K562 (cell line): ENCODE measurements at regions not wholly inside any gene's neighbourhood (a gene's known extent, or its start where the extent isn't known, plus 50 kb on each side); places are given as distances from the start of the nearest gene placed in this dataset.

Experiments
- ELK1 ChIP-seq: sonication (generic); formaldehyde crosslinking; IDR thresholded peaks from 2 replicates; pipeline ENCODE4 v1.8.1; 2022; ENCODE audit warnings: missing genetic modification reagents
- ESRRA ChIP-seq: fragments of 450-650 bp; IDR thresholded peaks from 2 replicates; pipeline ENCODE4 v1.6.1; 2014; ENCODE audit warnings: low read depth, mild to moderate bottlenecking, moderate library complexity, borderline replicate concordance
- EZH2 ChIP-seq: IDR thresholded peaks from 2 replicates; pipeline ENCODE4 v1.6.1; 2012; ENCODE audit warnings: low read depth, mild to moderate bottlenecking, inconsistent platforms, low read length, borderline replicate concordance
- GATAD2A ChIP-seq: fragments of 450-650 bp; IDR thresholded peaks from 2 replicates; pipeline ENCODE4 v1.6.1; 2017
- JUND ChIP-seq, 2 experiments: IDR thresholded peaks; 2 replicates in 1 of 2; 3 replicates in 1 of 2; pipeline ENCODE4 v1.6.1; 2011; ENCODE audit warnings: borderline replicate concordance in 2 of 2, low read depth in 2 of 2, low read length in 2 of 2, improper control_type of control experiment in 1 of 2, missing biosample characterization in 1 of 2, missing genetic modification characterization in 1 of 2, missing genetic modification reagents in 1 of 2
- PBX2 ChIP-seq, 2 experiments: IDR thresholded peaks in 1 of 2; conservative IDR thresholded peaks in 1 of 2; 2 replicates each; pipeline ENCODE4 v1.6.1; 2016; ENCODE audit warnings: low read depth in 2 of 2, mild to moderate bottlenecking in 1 of 2, missing compliant biosample characterization in 1 of 2, missing genetic modification characterization in 1 of 2, moderate library complexity in 1 of 2
- RCOR1 ChIP-seq, 2 experiments: IDR thresholded peaks; 2 replicates each; pipeline ENCODE4 v1.6.1; 2012; ENCODE audit warnings: low read depth in 2 of 2, low read length in 2 of 2, borderline replicate concordance in 1 of 2, improper control_type of control experiment in 1 of 2
- TARDBP ChIP-seq: fragments of 450-650 bp; IDR thresholded peaks from 2 replicates; pipeline ENCODE4 v1.6.1; 2016
- TFAM ChIP-seq: fragments of 250-450 bp; sonication (Bioruptor Pico); conservative IDR thresholded peaks from 2 replicates; pipeline ENCODE4 v1.5.0; 2021; ENCODE audit warnings: mild to moderate bottlenecking, moderate library complexity
- ZBTB2 ChIP-seq: fragments of 450-650 bp; IDR thresholded peaks from 2 replicates; pipeline ENCODE4 v1.6.1; 2016; ENCODE audit warnings: antibody characterized with exemption
- ZNF239 ChIP-seq: fragments of 250-450 bp; sonication (Bioruptor Pico); IDR thresholded peaks from 2 replicates; pipeline ENCODE4 v1.4.0; 2020; ENCODE audit warnings: mild to moderate bottlenecking
- ZNF274 ChIP-seq: IDR thresholded peaks from 2 replicates; pipeline ENCODE4 v1.6.1; 2011; ENCODE audit warnings: low read depth, mild to moderate bottlenecking, low read length, moderate library complexity, borderline replicate concordance
- ZNF561 ChIP-seq: fragments of 450-650 bp; formaldehyde crosslinking; conservative IDR thresholded peaks from 2 replicates; pipeline ENCODE4 v1.4.0; 2020; ENCODE audit warnings: mild to moderate bottlenecking, moderate library complexity

- no peak for TF ChIP-seq RCOR1 (IDR thresholded peaks at IDR 0.05; ENCODE audit: borderline replicate concordance in 1 of 2, low read depth in 2 of 2, low read length in 2 of 2)
- TF ChIP-seq ZBTB2: no peak
- no peak for TF ChIP-seq ELK1 (CRISPR knock-in tag)
- TF ChIP-seq TARDBP: no peak
- no peak for TF ChIP-seq ZNF274
- no peak for TF ChIP-seq ZNF561 (CRISPR knock-in tag)
- no peak for TF ChIP-seq GATAD2A
- TF ChIP-seq ESRRA: no peak
- TF ChIP-seq EZH2: no peak
- no peak for TF ChIP-seq TFAM (CRISPR knock-in tag)
- no peak for TF ChIP-seq ZNF239 (CRISPR knock-in tag)
- TF ChIP-seq JUND (IDR thresholded peaks at IDR 0.05; ENCODE audit: borderline replicate concordance, low read depth, low read length): no peak
- TF ChIP-seq JUND (tag; IDR thresholded peaks at IDR 0.05; ENCODE audit: borderline replicate concordance, low read depth, low read length): no peak
- TF ChIP-seq PBX2 (CRISPR knock-in tag; IDR thresholded peaks at IDR 0.05; ENCODE audit: low read depth): no peak
- TF ChIP-seq PBX2 (tag; conservative IDR thresholded peaks at IDR 0.05; ENCODE audit: low read depth): no peak
These were observed 58.9 kb upstream of the TM9SF2 start for GRCh38 chr13:99442273-99442895.
